Neural crest cell (in vitro differentiated cells): ENCODE measurements at regions not wholly inside any gene's neighbourhood (a gene's known extent, or its start where the extent isn't known, plus 50 kb on each side); places are given as distances from the start of the nearest gene placed in this dataset.

Experiments
- DNase-seq: peaks from one replicate; pipeline ENCODE4 v3.0.0; 2021; ENCODE audit warnings: low read depth, mixed read lengths, low spot score
- H3K27ac Mint-ChIP-seq: one replicate; pipeline ENCODE4 v1.8.0; 2021; ENCODE audit warnings: mild to moderate bottlenecking, mixed read lengths; ENCODE audit not compliant: unreplicated experiment
- H3K27me3 Mint-ChIP-seq: 2 replicates; pipeline ENCODE4 v1.8.0; 2021; ENCODE audit warnings: low read depth, mild to moderate bottlenecking, mixed read lengths
- H3K36me3 Mint-ChIP-seq: 2 replicates; pipeline ENCODE4 v1.8.0; 2021; ENCODE audit warnings: low read depth, mild to moderate bottlenecking, mixed read lengths
- H3K4me1 Mint-ChIP-seq: 2 replicates; pipeline ENCODE4 v1.8.0; 2021; ENCODE audit warnings: mixed read lengths
- H3K4me3 Mint-ChIP-seq: one replicate; pipeline ENCODE4 v1.8.0; 2021; ENCODE audit warnings: mild to moderate bottlenecking, mixed read lengths
- H3K9me3 Mint-ChIP-seq: 2 replicates; pipeline ENCODE4 v1.8.0; 2021; ENCODE audit warnings: mixed read lengths
- TF ChIP-seq, protein P1 (sequence below): fragments of 200-600 bp; sonication (generic); conservative IDR thresholded peaks from 2 replicates; pipeline ENCODE4 v1.5.0; 2021; ENCODE audit warnings: antibody characterized with exemption, mild to moderate bottlenecking

- DNase-seq: no peak
- H3K4me3 Mint-ChIP-seq: no peak overlapping the region
- no peak overlapping the region for H3K27ac Mint-ChIP-seq
- no peaks in the 10 kb centered on the region for H3K36me3 Mint-ChIP-seq
- H3K9me3 Mint-ChIP-seq: peaks cover 3% of the 10 kb centered on the region
- H3K4me1 Mint-ChIP-seq: peaks cover 36% of the 10 kb centered on the region
- H3K27me3 Mint-ChIP-seq: no peaks in the 10 kb centered on the region
- TF ChIP-seq, protein P1, sequence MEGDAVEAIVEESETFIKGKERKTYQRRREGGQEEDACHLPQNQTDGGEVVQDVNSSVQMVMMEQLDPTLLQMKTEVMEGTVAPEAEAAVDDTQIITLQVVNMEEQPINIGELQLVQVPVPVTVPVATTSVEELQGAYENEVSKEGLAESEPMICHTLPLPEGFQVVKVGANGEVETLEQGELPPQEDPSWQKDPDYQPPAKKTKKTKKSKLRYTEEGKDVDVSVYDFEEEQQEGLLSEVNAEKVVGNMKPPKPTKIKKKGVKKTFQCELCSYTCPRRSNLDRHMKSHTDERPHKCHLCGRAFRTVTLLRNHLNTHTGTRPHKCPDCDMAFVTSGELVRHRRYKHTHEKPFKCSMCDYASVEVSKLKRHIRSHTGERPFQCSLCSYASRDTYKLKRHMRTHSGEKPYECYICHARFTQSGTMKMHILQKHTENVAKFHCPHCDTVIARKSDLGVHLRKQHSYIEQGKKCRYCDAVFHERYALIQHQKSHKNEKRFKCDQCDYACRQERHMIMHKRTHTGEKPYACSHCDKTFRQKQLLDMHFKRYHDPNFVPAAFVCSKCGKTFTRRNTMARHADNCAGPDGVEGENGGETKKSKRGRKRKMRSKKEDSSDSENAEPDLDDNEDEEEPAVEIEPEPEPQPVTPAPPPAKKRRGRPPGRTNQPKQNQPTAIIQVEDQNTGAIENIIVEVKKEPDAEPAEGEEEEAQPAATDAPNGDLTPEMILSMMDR: no peak
Measured at GRCh38 chr13:23516702-23517101, 53.5 kb upstream of the TNFRSF19 start.

DNA sequence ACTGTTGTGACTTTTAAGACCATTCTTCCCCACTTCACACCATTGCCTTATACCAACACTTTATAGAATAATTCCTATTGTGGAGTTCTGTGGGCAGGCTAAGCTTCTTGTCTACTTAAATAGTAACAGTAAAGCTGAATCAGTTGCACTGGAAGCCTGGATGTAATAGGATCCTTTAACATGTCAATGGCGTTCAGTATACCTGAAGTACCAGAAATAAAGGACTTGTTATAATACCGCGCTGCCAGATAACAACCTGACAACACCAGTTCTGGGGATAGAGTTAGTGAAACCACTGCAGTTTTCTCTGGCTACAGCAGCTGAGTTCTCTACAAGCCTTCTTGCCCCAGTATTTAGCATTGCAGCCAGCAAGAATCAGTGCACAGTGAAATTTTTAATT is 52.0 kb upstream of the TNFRSF19 start:
- no peak overlapping the region for H3K27ac Mint-ChIP-seq
- H3K27me3 Mint-ChIP-seq: no peaks in the 10 kb centered on the region
- no peak for DNase-seq
- peaks cover 30% of the 10 kb centered on the region for H3K4me1 Mint-ChIP-seq
- H3K4me3 Mint-ChIP-seq: no peak overlapping the region
- TF ChIP-seq, protein P1: no peak
- no peaks in the 10 kb centered on the region for H3K9me3 Mint-ChIP-seq
- H3K36me3 Mint-ChIP-seq: no peaks in the 10 kb centered on the region
